ENCODE measurements at regions not wholly inside any gene's neighbourhood (a gene's known extent, or its start where the extent isn't known, plus 50 kb on each side); places are given as distances from the start of the nearest gene placed in this dataset.

GRCh38 chr4:22573198-22573597, 57.3 kb upstream of the ADGRA3 start:
- no peak for TF ChIP-seq CTCF (IDR thresholded peaks at IDR 0.05; ENCODE audit: insufficient read depth, low read depth, low read length)
- Histone ChIP-seq H3K27me3 (ENCODE audit: control insufficient read depth, insufficient read depth, low read length) (no peaks in the 10 kb centered on the region), H3K4me3 (ENCODE audit: low read depth, low read length) (no peak overlapping the region), H3K36me3 (ENCODE audit: control insufficient read depth, insufficient read depth, low read length) (no peaks in the 10 kb centered on the region)
- ChIA-PET CTCF (no interaction called here), POLR2A (no interaction called here)
- DNase-seq (ENCODE audit: low read depth), result no peak

GRCh38 chr4:22573641-22574040, 57.8 kb upstream of the ADGRA3 start:
- CTCF ChIA-PET, result no interaction called here

GRCh38 chr4:22574424-22574823, 58.6 kb upstream of the ADGRA3 start:
- no peak overlapping the region for H3K4me3 ChIP-seq (ENCODE audit: low read depth, low read length)
- ChIA-PET POLR2A (no interaction called here), CTCF (interaction anchor here (1.1 kb wide), 1 partner anchor 50 kb away, joined by 3 read pairs; no protein-coding TSS in a partner anchor)

More at GRCh38 chr4:22573641-22574040, 57.8 kb upstream of the ADGRA3 start:
- H3K27me3 ChIP-seq (ENCODE audit: control insufficient read depth, insufficient read depth, low read length), result no peaks in the 10 kb centered on the region
- POLR2A ChIA-PET, result no interaction called here
- DNase-seq (ENCODE audit: low read depth), result no peak
- no peak overlapping the region for H3K4me3 ChIP-seq (ENCODE audit: low read depth, low read length)
- H3K36me3 ChIP-seq (ENCODE audit: control insufficient read depth, insufficient read depth, low read length), result no peaks in the 10 kb centered on the region
- TF ChIP-seq CTCF (IDR thresholded peaks at IDR 0.05; ENCODE audit: insufficient read depth, low read depth, low read length), result no peak

GRCh38 chr4:22574880-22575279, 59.0 kb upstream of the ADGRA3 start:
- Histone ChIP-seq H3K4me3 (ENCODE audit: low read depth, low read length) (no peak overlapping the region), H3K27me3 (ENCODE audit: control insufficient read depth, insufficient read depth, low read length) (no peaks in the 10 kb centered on the region), H3K36me3 (ENCODE audit: control insufficient read depth, insufficient read depth, low read length) (no peaks in the 10 kb centered on the region)
- DNase-seq (ENCODE audit: low read depth), result no peak
- ChIA-PET POLR2A (no interaction called here), CTCF (interaction anchor here (1.1 kb wide), 1 partner anchor 51 kb away, joined by 3 read pairs; no protein-coding TSS in a partner anchor)
- TF ChIP-seq CTCF (IDR thresholded peaks at IDR 0.05; ENCODE audit: insufficient read depth, low read depth, low read length), result no peak

More at GRCh38 chr4:22574424-22574823, 58.6 kb upstream of the ADGRA3 start:
- H3K36me3 ChIP-seq (ENCODE audit: control insufficient read depth, insufficient read depth, low read length), result no peaks in the 10 kb centered on the region
- H3K27me3 ChIP-seq (ENCODE audit: control insufficient read depth, insufficient read depth, low read length), result no peaks in the 10 kb centered on the region
- no peak for DNase-seq (ENCODE audit: low read depth)
- TF ChIP-seq CTCF (IDR thresholded peaks at IDR 0.05; ENCODE audit: insufficient read depth, low read depth, low read length), result no peak

- no peak for TF ChIP-seq CTCF (IDR thresholded peaks at IDR 0.05; ENCODE audit: insufficient read depth, low read depth, low read length)
- DNase-seq (ENCODE audit: low read depth), result no peak
- ChIA-PET CTCF (no interaction called here), POLR2A (no interaction called here)
- no peaks in the 10 kb centered on the region for H3K36me3 ChIP-seq (ENCODE audit: control insufficient read depth, insufficient read depth, low read length)
- H3K4me3 ChIP-seq (ENCODE audit: low read depth, low read length), result no peak overlapping the region
- no peaks in the 10 kb centered on the region for H3K27me3 ChIP-seq (ENCODE audit: control insufficient read depth, insufficient read depth, low read length)
Observed at GRCh38 chr4:22587253-22587652, 71.4 kb upstream of the ADGRA3 start.

Data from BJ (cell line).